A549 (cell line): ENCODE measurements at regions not wholly inside any gene's neighbourhood (a gene's known extent, or its start where the extent isn't known, plus 50 kb on each side); places are given as distances from the start of the nearest gene placed in this dataset.
"Not testable (repeated sequence)": the region's sequence is repeated elsewhere in the genome, so short reads cannot be mapped to it uniquely, and the experiment has no call there.

Experiments
- ATAC-seq, 2 experiments: fragments of 200-7000 bp in 1 of 2; fragments of >200 bp in 1 of 2; cut with Nextera tagmentation in 1 of 2; cut with Tn5 transposase in 1 of 2; 3 replicates each; pipeline versions ENCODE4 v1.8.0 to v1.9.1; 2018 to 2020; ENCODE audit warnings: mild to moderate bottlenecking in 1 of 2, moderate library complexity in 1 of 2
- CTCF ChIA-PET: fragments of 300-600 bp; sonication (Branson Sonifier 250); formaldehyde crosslinking; extraction: SDS; loops from one replicate; lab custom pipeline; 2021; ENCODE audit warnings: antibody characterized with exemption, inconsistent platforms; lab: Yijun Ruan, JAX
- POLR2A ChIA-PET: fragments of 350-600 bp; formaldehyde crosslinking; extraction: SDS; loops from one replicate; lab custom pipeline; 2021; ENCODE audit warnings: antibody characterized with exemption, inconsistent platforms; lab: Yijun Ruan, JAX
- DNase-seq, 2 experiments: peaks; one replicate each; pipeline versions ENCODE4 v3.0.0 to v3.0.0-alpha.2; 2011 to 2016; ENCODE audit warnings: low read depth in 1 of 2, low spot score in 1 of 2
- FAIRE-seq: peaks from 2 replicates; lab custom pipeline; 2011; peaks lifted over from hg19 to GRCh38; lab: Jason Lieb, UNC
- H3K27ac ChIP-seq, 2 experiments: fragments of >200 bp; sonication (Bioruptor Twin); formaldehyde crosslinking; 3 replicates each; pipeline ENCODE4 v1.5.1; 2016 to 2017
- H3K4me1 ChIP-seq: fragments of >200 bp; sonication (Bioruptor Twin); formaldehyde crosslinking; 3 replicates; pipeline ENCODE4 v1.6.1; 2016
- H3K4me2 ChIP-seq: fragments of >200 bp; sonication (Bioruptor Twin); formaldehyde crosslinking; 3 replicates; pipeline ENCODE4 v1.6.1; 2016
- H3K4me3 ChIP-seq: fragments of >200 bp; sonication (Bioruptor Twin); formaldehyde crosslinking; 3 replicates; pipeline ENCODE4 v1.5.1; 2016
- H3K9me3 ChIP-seq: fragments of >200 bp; sonication (Bioruptor Twin); formaldehyde crosslinking; 3 replicates; pipeline ENCODE4 v1.6.1; 2016
- BCL3 ChIP-seq: fragments of >200 bp; sonication (Bioruptor Twin); formaldehyde crosslinking; IDR thresholded peaks from 3 replicates; pipeline ENCODE4 v1.6.1; 2016
- CBX2 ChIP-seq: fragments of 200-600 bp; sonication (generic); IDR thresholded peaks from 2 replicates; pipeline ENCODE4 v1.6.1; 2016; ENCODE audit warnings: low read depth, mild to moderate bottlenecking, borderline replicate concordance
- CTCF ChIP-seq: fragments of >200 bp; sonication (Bioruptor Twin); formaldehyde crosslinking; IDR thresholded peaks from 3 replicates; pipeline ENCODE4 v1.5.1; 2016
- E2F6 ChIP-seq: IDR thresholded peaks from 2 replicates; pipeline ENCODE4 v1.6.1; 2012; ENCODE audit warnings: low read depth, borderline replicate concordance
- EHMT2 ChIP-seq: fragments of 200-600 bp; sonication (generic); IDR thresholded peaks from 2 replicates; pipeline ENCODE4 v1.6.1; 2016; ENCODE audit warnings: antibody characterized with exemption, low read depth, mild to moderate bottlenecking, moderate library complexity
- FOSB ChIP-seq: fragments of 250-450 bp; sonication (Bioruptor Pico); IDR thresholded peaks from 2 replicates; pipeline ENCODE4 v1.5.0; 2020; ENCODE audit warnings: mild to moderate bottlenecking, moderate library complexity
- HES2 ChIP-seq: fragments of >200 bp; sonication (Bioruptor Twin); formaldehyde crosslinking; IDR thresholded peaks from 2 replicates; pipeline ENCODE4 v1.6.1; 2016
- HEYL ChIP-seq: fragments of 250-450 bp; sonication (Bioruptor Pico); IDR thresholded peaks from 2 replicates; pipeline ENCODE4 v1.8.0; 2021; ENCODE audit warnings: mild to moderate bottlenecking, moderate library complexity
- HOXA7 ChIP-seq: fragments of 250-450 bp; sonication (Bioruptor Pico); IDR thresholded peaks from 2 replicates; pipeline ENCODE4 v1.5.0; 2020; ENCODE audit warnings: mild to moderate bottlenecking, moderate library complexity
- HOXB13 ChIP-seq: fragments of 250-450 bp; sonication (Bioruptor Pico); IDR thresholded peaks from 2 replicates; pipeline ENCODE4 v1.5.0; 2020; ENCODE audit warnings: low read depth, mild to moderate bottlenecking, moderate library complexity
- KDM1A ChIP-seq: fragments of 200-600 bp; sonication (generic); IDR thresholded peaks from 2 replicates; pipeline ENCODE4 v1.6.1; 2016; ENCODE audit warnings: low read depth, mild to moderate bottlenecking
- POLR2A ChIP-seq: IDR thresholded peaks from 2 replicates; pipeline ENCODE4 v1.6.1; 2012; ENCODE audit warnings: mild to moderate bottlenecking, low read length
- TFCP2L1 ChIP-seq: fragments of 250-450 bp; sonication (Bioruptor Pico); IDR thresholded peaks from 2 replicates; pipeline ENCODE4 v1.5.0; 2021; ENCODE audit warnings: mild to moderate bottlenecking
- TP53 ChIP-seq: fragments of 250-450 bp; sonication (Bioruptor Pico); IDR thresholded peaks from 2 replicates; pipeline ENCODE4 v1.5.0; 2021; ENCODE audit warnings: mild to moderate bottlenecking, moderate library complexity
- USF2 ChIP-seq: fragments of 450-650 bp; IDR thresholded peaks from 2 replicates; pipeline ENCODE4 v1.6.1; 2014; ENCODE audit warnings: antibody characterized with exemption
- ZNF302 ChIP-seq: fragments of 250-450 bp; sonication (Bioruptor Pico); IDR thresholded peaks from 2 replicates; pipeline ENCODE4 v1.9.0; 2021; ENCODE audit warnings: inconsistent platforms, mild to moderate bottlenecking, moderate library complexity
- WGBS: methylation state at CpG from one replicate; pipeline ENCODE4 v1.1.6; 2017; ENCODE audit errors: missing lambda C conversion rate; 5-methylcytosine and 5-hydroxymethylcytosine counted together

- TF ChIP-seq POLR2A = no peak
- no peak for TF ChIP-seq ZNF302 (CRISPR knock-in tag)
- TF ChIP-seq FOSB (CRISPR knock-in tag) = no peak
- no peak for TF ChIP-seq HES2
- Histone ChIP-seq H3K4me3 (no peak overlapping the region), H3K4me2 (no peak overlapping the region), H3K9me3 (no peaks in the 10 kb centered on the region), H3K27ac (no peak overlapping the region), H3K4me1 (no peaks in the 10 kb centered on the region)
- ATAC-seq (no peak), FAIRE-seq (no peak), DNase-seq (no peak)
- ChIA-PET CTCF (no interaction called here), POLR2A (no interaction called here)
- WGBS = 41% methylated on average over 2 of the region's 2 CpGs
These were observed 99.0 kb upstream of the TRPC4 start for GRCh38 chr13:37968555-37968954.

GRCh38 chr13:37966266-37966665, 96.7 kb upstream of the TRPC4 start:
- POLR2A ChIA-PET = no interaction called here
- no peak for TF ChIP-seq E2F6
- 41% methylated on average over 1 of the region's 1 CpG for WGBS
- no peaks in the 10 kb centered on the region for H3K9me3 ChIP-seq
- H3K4me2 ChIP-seq = no peak overlapping the region
- FAIRE-seq = no peak
- ATAC-seq = no peak
- DNase-seq = no peak
- H3K4me3 ChIP-seq = no peak overlapping the region
- CTCF ChIA-PET = no interaction called here
- no peak overlapping the region for H3K27ac ChIP-seq
- H3K4me1 ChIP-seq = no peaks in the 10 kb centered on the region

- 5% methylated on average over 1 of the region's 1 CpG for WGBS
- H3K9me3 ChIP-seq = no peaks in the 10 kb centered on the region
- H3K27ac ChIP-seq = no peak overlapping the region
- TF ChIP-seq TFCP2L1 (CRISPR knock-in tag) = no peak
- no peak for TF ChIP-seq BCL3
- peak; percentile 7; the same call in 1 of the 3 replicates for TF ChIP-seq CTCF
- TF ChIP-seq, all 56 proteins: peak for 1
- Histone ChIP-seq H3K4me1 (no peaks in the 10 kb centered on the region), H3K4me2 (no peak overlapping the region), H3K4me3 (no peak overlapping the region)
- ChIA-PET POLR2A (no interaction called here), CTCF (no interaction called here)
- DNase-seq (no peak), FAIRE-seq (no peak), ATAC-seq (no peak)
These were observed 90.9 kb upstream of the TRPC4 start for GRCh38 chr13:37960427-37960826.

- TF ChIP-seq KDM1A (no peak), TP53 (CRISPR knock-in tag) (no peak), CBX2 (no peak), HOXB13 (CRISPR knock-in tag) (no peak), EHMT2 (no peak)
- Histone ChIP-seq H3K9me3 (no peaks in the 10 kb centered on the region), H3K4me1 (no peaks in the 10 kb centered on the region), H3K27ac (no peak overlapping the region), H3K4me2 (no peak overlapping the region), H3K4me3 (no peak overlapping the region)
- POLR2A ChIA-PET = no interaction called here
- 34% methylated on average over 5 of the region's 5 CpGs for WGBS
- CTCF ChIA-PET = no interaction called here
- DNase-seq = no peak
- FAIRE-seq = no peak
- ATAC-seq = no peak
These were observed 89.7 kb upstream of the TRPC4 start for GRCh38 chr13:37959284-37959683.

GRCh38 chr13:37956536-37956935, 87.0 kb upstream of the TRPC4 start:
- FAIRE-seq (no peak), DNase-seq (no peak), ATAC-seq (no peak)
- ChIA-PET POLR2A (no interaction called here), CTCF (no interaction called here)
- TF ChIP-seq HOXB13 (CRISPR knock-in tag) (no peak), CBX2 (no peak), HEYL (no peak), USF2 (no peak), HOXA7 (CRISPR knock-in tag) (no peak), POLR2A (no peak)
- Histone ChIP-seq H3K27ac (no peak overlapping the region), H3K4me1 (no peaks in the 10 kb centered on the region), H3K9me3 (no peaks in the 10 kb centered on the region), H3K4me3 (no peak overlapping the region), H3K4me2 (no peak overlapping the region)
- 0% methylated on average over 1 of the region's 1 CpG for WGBS

GRCh38 chr13:37954597-37954996, 85.0 kb upstream of the TRPC4 start:
- POLR2A ChIA-PET, H3K27ac ChIP-seq, H3K4me3 ChIP-seq, FAIRE-seq, CTCF ChIA-PET, ATAC-seq, H3K9me3 ChIP-seq, H3K4me2 ChIP-seq, DNase-seq, H3K4me1 ChIP-seq: not testable (repeated sequence)
- 7% methylated on average over 9 of the region's 9 CpGs for WGBS
